Stomach (tissue), 4 donors: ENCODE measurements at regions not wholly inside any gene's neighbourhood (a gene's known extent, or its start where the extent isn't known, plus 50 kb on each side); places are given as distances from the start of the nearest gene placed in this dataset.

Experiments used
- CTCF ChIP-seq, 7 experiments: fragments of 450-650 bp in 4 of 7; fragments of 200-600 bp in 3 of 7; sonication (generic) in 3 of 7; IDR thresholded peaks; one replicate each; pipeline ENCODE4 v1.5.1; 2016 to 2019; ENCODE audit warnings: antibody characterized with exemption in 7 of 7, control low read depth in 2 of 7, mild to moderate bottlenecking in 1 of 7
- EP300 ChIP-seq: sonication (generic); formaldehyde crosslinking; IDR thresholded peaks from one replicate; pipeline ENCODE4 v1.6.1; 2017; ENCODE audit warnings: antibody characterized with exemption
- POLR2A ChIP-seq, 4 donors: fragments of 450-650 bp; IDR thresholded peaks; one replicate each; pipeline ENCODE4 v1.6.1; 2016; ENCODE audit warnings: antibody characterized with exemption in 4 of 4, control low read depth in 2 of 4, mild to moderate bottlenecking in 1 of 4, moderate library complexity in 1 of 4
- POLR2AphosphoS5 ChIP-seq, 3 donors: sonication (generic); formaldehyde crosslinking; IDR thresholded peaks; one replicate each; pipeline ENCODE4 v1.6.1; 2016; ENCODE audit warnings: antibody characterized with exemption in 3 of 3

- TF ChIP-seq EP300 (no peak), POLR2A (IDR thresholded peaks at IDR 0.05) (no peak), CTCF (IDR thresholded peaks at IDR 0.05) (no peak), POLR2AphosphoS5 (IDR thresholded peaks at IDR 0.05) (no peak)
Observed at GRCh38 chr1:198007011-198007410, 89.8 kb downstream of the LHX9 start.
